K562 (cell line): ENCODE measurements at regions not wholly inside any gene's neighbourhood (a gene's known extent, or its start where the extent isn't known, plus 50 kb on each side); places are given as distances from the start of the nearest gene placed in this dataset.

Experiments used
- ATAC-seq: fragments of 200-7000 bp; cut with Tn5 transposase; 3 replicates; pipeline ENCODE4 v1.9.1; 2020; ENCODE audit warnings: moderate library complexity
- BruUV-seq: library from RNA; stranded (reverse); fragments of 400-500 nt; replicated peaks from 2 replicates; lab custom pipeline; 2021; lab: Mats Ljungman, UMichigan
- CTCF ChIA-PET: fragments of 300-600 bp; formaldehyde crosslinking; extraction: SDS; loops from one replicate; lab custom pipeline; 2021; ENCODE audit warnings: low intra/inter-chr PET ratio; lab: Yijun Ruan, JAX
- POLR2A ChIA-PET: fragments of 300-600, 350-650 bp; sonication (Branson Sonifier 250); formaldehyde crosslinking; extraction: SDS; loops from one replicate; lab custom pipeline; 2021; ENCODE audit warnings: antibody characterized with exemption, inconsistent platforms; lab: Yijun Ruan, JAX
- DNase-seq, 4 experiments: peaks; one replicate each; pipeline versions ENCODE4 v3.0.0 to v3.0.0-alpha.2; 2011 to 2018; ENCODE audit warnings: low spot score in 3 of 4, mixed read lengths in 3 of 4; ENCODE audit errors: extremely low read depth in 1 of 4
- FAIRE-seq: peaks from 2 replicates; lab custom pipeline; 2011; peaks lifted over from hg19 to GRCh38; lab: Jason Lieb, UNC
- H2AFZ ChIP-seq: 2 replicates; pipeline ENCODE4 v1.6.0; 2011; ENCODE audit warnings: low read depth, low read length, control low read depth, inconsistent platforms
- H3K27ac ChIP-seq: fragments of 200-600 bp; 3 replicates; pipeline ENCODE4 v1.8.0; 2011; ENCODE audit warnings: low read depth, mild to moderate bottlenecking, control low read depth, inconsistent platforms, low read length, moderate library complexity, mixed read lengths; ENCODE audit errors: extremely low read depth
- H3K27me3 ChIP-seq, 2 experiments: fragments of 300-600 bp in 1 of 2; 2 replicates in 1 of 2; 3 replicates in 1 of 2; pipeline versions ENCODE4 v1.6.0 to v1.8.0; 2011; ENCODE audit warnings: inconsistent platforms in 2 of 2, low read length in 2 of 2, mild to moderate bottlenecking in 1 of 2, mixed read lengths in 1 of 2, moderate library complexity in 1 of 2; ENCODE audit not compliant: control insufficient read depth in 2 of 2, insufficient read depth in 2 of 2
- H3K36me3 ChIP-seq: fragments of 300-600 bp; 3 replicates; pipeline ENCODE4 v1.8.0; 2011; ENCODE audit warnings: mild to moderate bottlenecking, low read length, inconsistent platforms; ENCODE audit not compliant: control insufficient read depth, insufficient read depth
- H3K4me1 ChIP-seq, 2 experiments: fragments of 200-600 bp in 1 of 2; replicated peaks in 1 of 2; 2 replicates in 1 of 2; 3 replicates in 1 of 2; pipeline versions ENCODE4 v1.5.1 to v1.8.0; 2011; ENCODE audit warnings: inconsistent platforms in 2 of 2, low read length in 2 of 2, mild to moderate bottlenecking in 1 of 2, mixed read lengths in 1 of 2, moderate library complexity in 1 of 2; ENCODE audit not compliant: control insufficient read depth in 2 of 2, insufficient read depth in 2 of 2
- H3K4me2 ChIP-seq: 2 replicates; pipeline ENCODE4 v1.6.1; 2011; ENCODE audit warnings: low read length, control low read depth, inconsistent platforms, mixed read lengths; ENCODE audit not compliant: insufficient read depth
- H3K4me3 ChIP-seq: fragments of 200-600 bp; sonication (generic), shearing (Covaris generic); 2 replicates; pipeline ENCODE4 v1.5.1; 2016; ENCODE audit warnings: control low read depth, inconsistent platforms
- H3K79me2 ChIP-seq: fragments of 200-600 bp; 3 replicates; pipeline ENCODE4 v1.8.0; 2011; ENCODE audit warnings: low read length, inconsistent platforms; ENCODE audit not compliant: control insufficient read depth, insufficient read depth
- H3K9ac ChIP-seq, 2 experiments: 2 replicates each; pipeline versions ENCODE4 v1.6.0 to v1.6.1; 2011; ENCODE audit warnings: low read depth in 2 of 2, low read length in 2 of 2, control low read depth in 1 of 2, inconsistent platforms in 1 of 2, mild to moderate bottlenecking in 1 of 2, mixed read lengths in 1 of 2; ENCODE audit not compliant: insufficient read depth in 1 of 2
- H3K9me1 ChIP-seq: one replicate; pipeline ENCODE4 v1.6.0; 2011; ENCODE audit warnings: inconsistent platforms, mild to moderate bottlenecking, low read length, moderate library complexity; ENCODE audit not compliant: control insufficient read depth, insufficient read depth
- H3K9me3 ChIP-seq: replicated peaks from 2 replicates; pipeline ENCODE4 v1.5.1; 2011; ENCODE audit warnings: low read depth, low read length, inconsistent platforms; ENCODE audit not compliant: control insufficient read depth, insufficient read depth
- H4K20me1 ChIP-seq: replicated peaks from 2 replicates; pipeline ENCODE4 v1.6.1; 2011; ENCODE audit warnings: low read length, inconsistent platforms, mixed read lengths; ENCODE audit not compliant: control insufficient read depth, insufficient read depth
- ARID3A ChIP-seq: IDR thresholded peaks from 2 replicates; pipeline ENCODE4 v1.6.1; 2012; ENCODE audit warnings: low read depth, low read length, improper control_type of control experiment, borderline replicate concordance
- ELF1 ChIP-seq: fragments of 200-800 bp; sonication (Bioruptor generic); IDR thresholded peaks from 2 replicates; pipeline ENCODE4 v1.6.1; 2016; ENCODE audit warnings: missing genetic modification characterization, missing compliant biosample characterization
- KLF1 ChIP-seq: fragments of 450-650 bp; IDR thresholded peaks from 2 replicates; pipeline ENCODE4 v1.6.1; 2016; ENCODE audit warnings: missing genetic modification characterization, missing compliant biosample characterization
- PTBP1 ChIP-seq: fragments of 200-400 bp; formaldehyde crosslinking; IDR thresholded peaks from 2 replicates; pipeline ENCODE4 v1.6.1; 2017; ENCODE audit warnings: low read depth, low read length
- ZNF174 ChIP-seq: fragments of 250-450 bp; sonication (Bioruptor Pico); IDR thresholded peaks from 2 replicates; pipeline ENCODE4 v1.4.0; 2020; ENCODE audit warnings: mild to moderate bottlenecking
- ZNF586 ChIP-seq: fragments of 450-650 bp; formaldehyde crosslinking; conservative IDR thresholded peaks from 2 replicates; pipeline ENCODE4 v1.4.0; 2020; ENCODE audit warnings: mild to moderate bottlenecking, moderate library complexity
- WGBS: fragments of 100-300 bp; shearing (Covaris generic); methylation state at CpG from one replicate; pipeline ENCODE4 v1.1.6; 2016; ENCODE audit warnings: low coverage, mixed read lengths; ENCODE audit not compliant: insufficient coverage; ENCODE audit errors: missing lambda C conversion rate; 5-methylcytosine and 5-hydroxymethylcytosine counted together
- in situ Hi-C: fragments of 300-500 bp; cut with MboI; formaldehyde crosslinking; loops from 4 replicates; pipeline ENCODE4 v1.15.0; 2018; ENCODE audit warnings: inconsistent platforms, mixed read lengths
- intact Hi-C: fragments of 100-400 bp; cut with micrococcal nuclease; formaldehyde crosslinking; loops from 2 replicates; pipeline ENCODE4 v1.14.2; 2022
- TF ChIP-seq, protein P1 (sequence below), 2 experiments: fragments of 450-650 bp; IDR thresholded peaks; 2 replicates each; pipeline ENCODE4 v1.6.1; 2018; ENCODE audit warnings: mild to moderate bottlenecking in 2 of 2, low read depth in 1 of 2; ENCODE audit not compliant: partially characterized antibody in 2 of 2

DNA sequence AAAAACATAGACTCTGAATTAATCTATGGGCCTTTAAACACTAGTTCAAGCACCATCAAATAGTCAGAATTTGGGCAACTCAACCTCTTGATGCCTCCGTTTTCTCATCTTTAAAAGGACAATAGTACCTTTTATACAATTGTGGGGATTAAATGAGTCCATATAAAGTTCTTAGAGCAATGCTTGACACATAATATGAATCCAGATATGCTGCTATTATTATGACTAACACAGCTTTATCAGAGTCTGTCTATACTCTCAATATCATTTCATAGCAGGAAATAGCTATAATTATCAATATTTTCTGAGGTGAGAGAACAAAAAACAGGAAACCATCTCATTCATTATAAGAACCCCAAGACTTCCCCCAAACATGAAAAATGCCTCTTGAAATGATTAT, 430.5 kb upstream of the XYLT1 start:
- CTCF ChIA-PET = no interaction called here
- ATAC-seq = no peak
- Histone ChIP-seq H3K27ac (no peak overlapping the region), H3K9me3 (no peaks in the 10 kb centered on the region), H3K9ac (no peak overlapping the region), H3K79me2 (no peaks in the 10 kb centered on the region), H2AFZ (no peak overlapping the region), H3K9me1 (no peaks in the 10 kb centered on the region), H3K4me2 (no peak overlapping the region), H3K4me1 (no peaks in the 10 kb centered on the region), H3K36me3 (no peaks in the 10 kb centered on the region), H3K27me3 (no peaks in the 10 kb centered on the region), H4K20me1 (no peaks in the 10 kb centered on the region), H3K4me3 (no peak overlapping the region)
- WGBS = 16% methylated on average over 1 of the region's 1 CpG
- no peak for FAIRE-seq
- POLR2A ChIA-PET = no interaction called here
- intact Hi-C loops (no loop called here), in situ Hi-C loops (no loop called here)
- TF ChIP-seq, protein P1, sequence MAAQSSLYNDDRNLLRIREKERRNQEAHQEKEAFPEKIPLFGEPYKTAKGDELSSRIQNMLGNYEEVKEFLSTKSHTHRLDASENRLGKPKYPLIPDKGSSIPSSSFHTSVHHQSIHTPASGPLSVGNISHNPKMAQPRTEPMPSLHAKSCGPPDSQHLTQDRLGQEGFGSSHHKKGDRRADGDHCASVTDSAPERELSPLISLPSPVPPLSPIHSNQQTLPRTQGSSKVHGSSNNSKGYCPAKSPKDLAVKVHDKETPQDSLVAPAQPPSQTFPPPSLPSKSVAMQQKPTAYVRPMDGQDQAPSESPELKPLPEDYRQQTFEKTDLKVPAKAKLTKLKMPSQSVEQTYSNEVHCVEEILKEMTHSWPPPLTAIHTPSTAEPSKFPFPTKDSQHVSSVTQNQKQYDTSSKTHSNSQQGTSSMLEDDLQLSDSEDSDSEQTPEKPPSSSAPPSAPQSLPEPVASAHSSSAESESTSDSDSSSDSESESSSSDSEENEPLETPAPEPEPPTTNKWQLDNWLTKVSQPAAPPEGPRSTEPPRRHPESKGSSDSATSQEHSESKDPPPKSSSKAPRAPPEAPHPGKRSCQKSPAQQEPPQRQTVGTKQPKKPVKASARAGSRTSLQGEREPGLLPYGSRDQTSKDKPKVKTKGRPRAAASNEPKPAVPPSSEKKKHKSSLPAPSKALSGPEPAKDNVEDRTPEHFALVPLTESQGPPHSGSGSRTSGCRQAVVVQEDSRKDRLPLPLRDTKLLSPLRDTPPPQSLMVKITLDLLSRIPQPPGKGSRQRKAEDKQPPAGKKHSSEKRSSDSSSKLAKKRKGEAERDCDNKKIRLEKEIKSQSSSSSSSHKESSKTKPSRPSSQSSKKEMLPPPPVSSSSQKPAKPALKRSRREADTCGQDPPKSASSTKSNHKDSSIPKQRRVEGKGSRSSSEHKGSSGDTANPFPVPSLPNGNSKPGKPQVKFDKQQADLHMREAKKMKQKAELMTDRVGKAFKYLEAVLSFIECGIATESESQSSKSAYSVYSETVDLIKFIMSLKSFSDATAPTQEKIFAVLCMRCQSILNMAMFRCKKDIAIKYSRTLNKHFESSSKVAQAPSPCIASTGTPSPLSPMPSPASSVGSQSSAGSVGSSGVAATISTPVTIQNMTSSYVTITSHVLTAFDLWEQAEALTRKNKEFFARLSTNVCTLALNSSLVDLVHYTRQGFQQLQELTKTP (IDR thresholded peaks at IDR 0.05; ENCODE audit: low read depth in 1 of 2, partially characterized antibody in 2 of 2) = no peak
- no peak for TF ChIP-seq PTBP1
- no peak for TF ChIP-seq ELF1 (tag)
- TF ChIP-seq ZNF586 (CRISPR knock-in tag) = no peak
- TF ChIP-seq ARID3A = no peak
- no peak for TF ChIP-seq KLF1
- no peak for TF ChIP-seq ZNF174 (CRISPR knock-in tag)
- no peak for DNase-seq
- no TSS peak for BruUV-seq
